OCI-LY7 (cell line): ENCODE measurements at regions not wholly inside any gene's neighbourhood (a gene's known extent, or its start where the extent isn't known, plus 50 kb on each side); places are given as distances from the start of the nearest gene placed in this dataset.

Experiments used
- EZH2phosphoT487 ChIP-seq: fragments of 200-600 bp; sonication (generic); IDR thresholded peaks from 2 replicates; pipeline ENCODE4 v1.6.1; 2018; ENCODE audit warnings: low read depth, borderline replicate concordance, mild to moderate bottlenecking, mixed run types, antibody characterized with exemption, low read length, moderate library complexity, mixed read lengths
- TF ChIP-seq, protein P1 (sequence below): fragments of 200-600 bp; sonication (generic); conservative IDR thresholded peaks from 2 replicates; pipeline ENCODE4 v1.5.1; 2014; ENCODE audit warnings: mild to moderate bottlenecking, antibody characterized with exemption, low read length, moderate library complexity, mixed read lengths

DNA sequence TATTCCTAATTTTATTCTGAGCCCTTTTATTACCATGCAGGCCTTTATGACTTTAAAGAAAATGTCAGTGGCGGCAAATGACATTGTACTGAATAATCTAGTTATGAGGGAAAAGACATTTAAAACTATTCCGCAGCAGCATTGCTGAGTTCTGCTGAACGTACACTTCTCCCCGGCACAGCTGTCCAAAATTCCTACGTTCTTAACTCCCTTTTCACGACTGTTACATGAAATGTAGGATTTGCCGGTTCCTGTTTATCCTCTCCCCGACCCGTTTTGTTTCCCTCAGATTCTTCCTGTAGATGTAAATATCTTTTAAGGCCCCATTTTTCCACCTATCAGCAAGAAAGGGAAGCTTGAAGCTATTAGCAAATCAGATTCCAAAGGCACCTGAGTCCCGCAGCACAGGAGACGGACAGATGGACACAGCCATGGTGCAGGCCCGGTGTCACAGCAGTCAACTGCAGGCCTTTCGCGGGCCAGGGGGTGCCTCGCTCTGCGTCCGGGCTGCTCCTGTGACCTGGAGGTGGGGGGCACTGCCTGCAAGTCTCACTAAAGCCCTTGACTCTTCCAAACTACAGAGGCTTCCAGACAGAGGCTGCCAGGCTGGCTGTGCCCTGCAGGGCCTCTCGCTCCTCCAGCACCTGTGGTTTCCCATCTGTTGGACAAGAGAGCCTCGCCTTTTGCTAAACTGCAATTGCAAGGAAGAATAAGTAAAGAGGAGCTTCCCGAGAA lies 485.0 kb upstream of the MGMT start:
- TF ChIP-seq, protein P1, sequence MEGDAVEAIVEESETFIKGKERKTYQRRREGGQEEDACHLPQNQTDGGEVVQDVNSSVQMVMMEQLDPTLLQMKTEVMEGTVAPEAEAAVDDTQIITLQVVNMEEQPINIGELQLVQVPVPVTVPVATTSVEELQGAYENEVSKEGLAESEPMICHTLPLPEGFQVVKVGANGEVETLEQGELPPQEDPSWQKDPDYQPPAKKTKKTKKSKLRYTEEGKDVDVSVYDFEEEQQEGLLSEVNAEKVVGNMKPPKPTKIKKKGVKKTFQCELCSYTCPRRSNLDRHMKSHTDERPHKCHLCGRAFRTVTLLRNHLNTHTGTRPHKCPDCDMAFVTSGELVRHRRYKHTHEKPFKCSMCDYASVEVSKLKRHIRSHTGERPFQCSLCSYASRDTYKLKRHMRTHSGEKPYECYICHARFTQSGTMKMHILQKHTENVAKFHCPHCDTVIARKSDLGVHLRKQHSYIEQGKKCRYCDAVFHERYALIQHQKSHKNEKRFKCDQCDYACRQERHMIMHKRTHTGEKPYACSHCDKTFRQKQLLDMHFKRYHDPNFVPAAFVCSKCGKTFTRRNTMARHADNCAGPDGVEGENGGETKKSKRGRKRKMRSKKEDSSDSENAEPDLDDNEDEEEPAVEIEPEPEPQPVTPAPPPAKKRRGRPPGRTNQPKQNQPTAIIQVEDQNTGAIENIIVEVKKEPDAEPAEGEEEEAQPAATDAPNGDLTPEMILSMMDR = no peak
- no peak for TF ChIP-seq EZH2phosphoT487
